ENCODE measurements at regions not wholly inside any gene's neighbourhood (a gene's known extent, or its start where the extent isn't known, plus 50 kb on each side); places are given as distances from the start of the nearest gene placed in this dataset.

GRCh38 chr12:3923021-3923420 is 49.8 kb upstream of the PARP11 start:
- no peaks in the 10 kb centered on the region for H3K27me3 ChIP-seq (ENCODE audit: control insufficient read depth, insufficient read depth, low read length)
- H3K27ac ChIP-seq (ENCODE audit: low read depth, low read length), result no peak overlapping the region
- no peaks in the 10 kb centered on the region for H3K36me3 ChIP-seq (ENCODE audit: control insufficient read depth, insufficient read depth, low read length)
- no peak overlapping the region for H3K9ac ChIP-seq (ENCODE audit: low read length)
- H3K4me1 ChIP-seq (ENCODE audit: control insufficient read depth, insufficient read depth, low read length), result no peaks in the 10 kb centered on the region
- H3K4me3 ChIP-seq (ENCODE audit: low read length), result no peak overlapping the region

Measured in rectal smooth muscle tissue (tissue), 1 donor.